Upper lobe of left lung (tissue), 6 donors: ENCODE measurements at regions not wholly inside any gene's neighbourhood (a gene's known extent, or its start where the extent isn't known, plus 50 kb on each side); places are given as distances from the start of the nearest gene placed in this dataset.

ENCODE experiments used
- ATAC-seq, 2 donors: fragments of 200-7000 bp; cut with Tn5 transposase; one replicate each; pipeline ENCODE4 v1.9.1; 2022; ENCODE audit warnings: mild to moderate bottlenecking in 2 of 2, moderate library complexity in 2 of 2; ENCODE audit not compliant: low FRiP score in 2 of 2
- DNase-seq, 2 donors: peaks; one replicate each; pipeline ENCODE4 v3.0.0-alpha.2; 2019 to 2020
- H3K27ac ChIP-seq, 4 donors: fragments of 200-600 bp; sonication (generic); one replicate each; pipeline ENCODE4 v1.5.1; 2016 to 2019
- H3K27me3 ChIP-seq, 4 donors: fragments of 200-600 bp; sonication (generic); one replicate each; pipeline ENCODE4 v1.5.1; 2017 to 2019
- H3K36me3 ChIP-seq, 4 donors: fragments of 200-600 bp; sonication (generic); one replicate each; pipeline ENCODE4 v1.5.1; 2016 to 2019
- H3K4me1 ChIP-seq, 4 donors: fragments of 200-600 bp; sonication (generic); one replicate each; pipeline ENCODE4 v1.5.1; 2018 to 2019
- H3K4me3 ChIP-seq, 4 donors: fragments of 200-600 bp; sonication (generic); one replicate each; pipeline ENCODE4 v1.5.1; 2017 to 2019; ENCODE audit warnings: mild to moderate bottlenecking in 2 of 4, moderate library complexity in 1 of 4
- H3K9me3 ChIP-seq, 4 donors: fragments of 200-600 bp; sonication (generic); one replicate each; pipeline ENCODE4 v1.5.1; 2018 to 2019
- CTCF ChIP-seq, 6 experiments: fragments of 450-650 bp in 4 of 6; fragments of 200-600 bp in 2 of 6; sonication (generic) in 2 of 6; IDR thresholded peaks; one replicate each; pipeline ENCODE4 v1.5.1; 2016 to 2019; ENCODE audit warnings: antibody characterized with exemption in 6 of 6
- EP300 ChIP-seq, 4 donors: sonication (generic); formaldehyde crosslinking; IDR thresholded peaks; one replicate each; pipeline ENCODE4 v1.5.1; 2017; ENCODE audit warnings: antibody characterized with exemption in 4 of 4, control low read depth in 2 of 4
- POLR2A ChIP-seq, 4 donors: fragments of 450-650 bp; IDR thresholded peaks; one replicate each; pipeline ENCODE4 v1.5.1; 2016 to 2017; ENCODE audit warnings: antibody characterized with exemption in 4 of 4, mild to moderate bottlenecking in 2 of 4
- POLR2AphosphoS5 ChIP-seq, 2 donors: sonication (generic); formaldehyde crosslinking; IDR thresholded peaks; one replicate each; pipeline ENCODE4 v1.5.1; 2017; ENCODE audit warnings: antibody characterized with exemption in 2 of 2
- WGBS, 2 donors: methylation state at CpG; one replicate each; pipeline ENCODE4 v1.1.5; 2017 to 2018; 5-methylcytosine and 5-hydroxymethylcytosine counted together
- donor health status: DM: no; HTN: no; CAD: no; lungs with moderate emphysema.
- donor health status: DM: no; HTN: yes; CAD: no; lungs with severe emphysema.

- H3K9me3 ChIP-seq = no peaks in the 10 kb centered on the region
- H3K27me3 ChIP-seq = no peaks in the 10 kb centered on the region
- DNase-seq (no peak), ATAC-seq (no peak)
- H3K4me3 ChIP-seq = no peak overlapping the region
- H3K36me3 ChIP-seq = no peaks in the 10 kb centered on the region
- TF ChIP-seq POLR2A (IDR thresholded peaks at IDR 0.05) (no peak), CTCF (IDR thresholded peaks at IDR 0.05) (no peak), POLR2AphosphoS5 (IDR thresholded peaks at IDR 0.05) (no peak), EP300 (IDR thresholded peaks at IDR 0.05) (no peak)
- H3K27ac ChIP-seq = no peak overlapping the region
- 79 to 80% methylated on average over 5 of the region's 5 CpGs for WGBS, 2 donors
- peaks cover 0 to 4% (median 0%) of the 10 kb centered on the region in 4 donors for H3K4me1 ChIP-seq
Measured at GRCh38 chr2:38473333-38474005, 96.4 kb upstream of the ATL2 start.

- TF ChIP-seq EP300 (IDR thresholded peaks at IDR 0.05) = no peak
- TF ChIP-seq POLR2A (IDR thresholded peaks at IDR 0.05) = no peak
- TF ChIP-seq POLR2AphosphoS5 (IDR thresholded peaks at IDR 0.05) = no peak
- TF ChIP-seq CTCF (IDR thresholded peaks at IDR 0.05) = no peak
- H3K4me1 ChIP-seq = peaks cover 0 to 23% (median 3%) of the 10 kb centered on the region in 4 donors
- no peaks in the 10 kb centered on the region for H3K9me3 ChIP-seq
- ATAC-seq = no peak
- DNase-seq = no peak
- 90 to 93% methylated on average over 3 of the region's 3 CpGs for WGBS, 2 donors
- no peaks in the 10 kb centered on the region for H3K36me3 ChIP-seq
- no peak overlapping the region for H3K27ac ChIP-seq
- H3K4me3 ChIP-seq = no peak overlapping the region
- no peaks in the 10 kb centered on the region for H3K27me3 ChIP-seq
Measured at GRCh38 chr2:38470115-38470514, 93.0 kb upstream of the ATL2 start.

GRCh38 chr2:38467768-38468455 lies 90.8 kb upstream of the ATL2 start:
- H3K4me3 ChIP-seq = no peak overlapping the region
- TF ChIP-seq EP300 (IDR thresholded peaks at IDR 0.05) (no peak), POLR2AphosphoS5 (IDR thresholded peaks at IDR 0.05) (no peak), POLR2A (IDR thresholded peaks at IDR 0.05) (no peak), CTCF (IDR thresholded peaks at IDR 0.05) (no peak)
- H3K9me3 ChIP-seq = no peaks in the 10 kb centered on the region
- peaks cover 0 to 19% (median 4%) of the 10 kb centered on the region in 4 donors for H3K4me1 ChIP-seq
- H3K27me3 ChIP-seq = no peaks in the 10 kb centered on the region
- WGBS, 2 donors = 52 to 53% methylated on average over 3 of the region's 3 CpGs
- no peaks in the 10 kb centered on the region for H3K36me3 ChIP-seq
- ATAC-seq = no peak
- no peak for DNase-seq
- H3K27ac ChIP-seq = no peak overlapping the region

GRCh38 chr2:38466876-38467767 lies 90.0 kb upstream of the ATL2 start:
- Histone ChIP-seq H3K36me3 (no peaks in the 10 kb centered on the region), H3K27ac (no peak overlapping the region), H3K9me3 (no peaks in the 10 kb centered on the region), H3K4me1 (peaks cover 0 to 19% (median 4%) of the 10 kb centered on the region in 4 donors), H3K27me3 (no peaks in the 10 kb centered on the region), H3K4me3 (no peak overlapping the region)
- TF ChIP-seq CTCF (IDR thresholded peaks at IDR 0.05) = no peak
- no peak for TF ChIP-seq POLR2AphosphoS5 (IDR thresholded peaks at IDR 0.05)
- TF ChIP-seq POLR2A (IDR thresholded peaks at IDR 0.05) = no peak
- no peak for TF ChIP-seq EP300 (IDR thresholded peaks at IDR 0.05)
- WGBS, 2 donors = 56 to 69% methylated on average over 11 of the region's 11 CpGs
- DNase-seq = no peak
- no peak for ATAC-seq
